PFSK-1 (cell line): ENCODE measurements at regions not wholly inside any gene's neighbourhood (a gene's known extent, or its start where the extent isn't known, plus 50 kb on each side); places are given as distances from the start of the nearest gene placed in this dataset.

Experiments used
- FOXP2 ChIP-seq: optimal IDR thresholded peaks from 2 replicates; pipeline ENCODE3; 2011; ENCODE audit warnings: borderline replicate concordance, control low read depth, inconsistent platforms; ENCODE audit not compliant: insufficient read depth; ENCODE audit errors: extremely low read length, extremely low read depth
- POLR2AphosphoS5 ChIP-seq: IDR thresholded peaks from 2 replicates; pipeline ENCODE4 v1.6.1; 2012; ENCODE audit warnings: low read depth, mild to moderate bottlenecking, control low read depth, low read length, moderate library complexity
- REST ChIP-seq, 2 experiments: IDR thresholded peaks; 2 replicates each; pipeline versions ENCODE4 v1.6.1 to v1.8.0; 2011 to 2012; ENCODE audit warnings: low read depth in 2 of 2, low read length in 2 of 2, control low read depth in 1 of 2, inconsistent platforms in 1 of 2, mild to moderate bottlenecking in 1 of 2, moderate library complexity in 1 of 2; ENCODE audit not compliant: insufficient read depth in 1 of 2
- SIN3A ChIP-seq: IDR thresholded peaks from 2 replicates; pipeline ENCODE4 v1.6.1; 2012; ENCODE audit warnings: mild to moderate bottlenecking, low read length, moderate library complexity, borderline replicate concordance; ENCODE audit not compliant: insufficient read depth
- TAF1 ChIP-seq: IDR thresholded peaks from 2 replicates; pipeline ENCODE4 v1.6.1; 2012; ENCODE audit warnings: low read length, control low read depth, borderline replicate concordance; ENCODE audit not compliant: insufficient read depth

- TF ChIP-seq FOXP2 (no peak), SIN3A (no peak), POLR2AphosphoS5 (no peak), TAF1 (no peak), REST (IDR thresholded peaks at IDR 0.05; ENCODE audit: insufficient read depth in 1 of 2, low read depth in 2 of 2, low read length in 2 of 2) (no peak)
These were observed 95.4 kb upstream of the BANK1 start for GRCh38 chr4:101695176-101695575.

- TF ChIP-seq REST (IDR thresholded peaks at IDR 0.05; ENCODE audit: insufficient read depth in 1 of 2, low read depth in 2 of 2, low read length in 2 of 2) (peak in 1 of 2 experiments; percentile 63; a peak in 2 of 4 replicates), FOXP2 (no peak), POLR2AphosphoS5 (no peak; the same call in 1 of the 2 replicates), TAF1 (0 out of 2 replicates have a peak, but pooled peaks have one; percentile 17), SIN3A (peak; percentile 82; the same call in 1 of the 2 replicates)
These were observed 96.6 kb upstream of the BANK1 start for GRCh38 chr4:101693842-101694398.

GRCh38 chr4:101689220-101689619 is 101.3 kb upstream of the BANK1 start:
- no peak for TF ChIP-seq SIN3A
- TF ChIP-seq TAF1 = no peak
- TF ChIP-seq REST (IDR thresholded peaks at IDR 0.05; ENCODE audit: insufficient read depth in 1 of 2, low read depth in 2 of 2, low read length in 2 of 2) = no peak
- no peak for TF ChIP-seq FOXP2
- TF ChIP-seq POLR2AphosphoS5 = no peak

- TF ChIP-seq POLR2AphosphoS5 = no peak
- no peak for TF ChIP-seq TAF1
- no peak for TF ChIP-seq REST (IDR thresholded peaks at IDR 0.05; ENCODE audit: insufficient read depth in 1 of 2, low read depth in 2 of 2, low read length in 2 of 2)
- no peak for TF ChIP-seq SIN3A
- TF ChIP-seq FOXP2 = no peak
These were observed 105.4 kb upstream of the BANK1 start for GRCh38 chr4:101685126-101685525.
